ENCODE measurements at regions not wholly inside any gene's neighbourhood (a gene's known extent, or its start where the extent isn't known, plus 50 kb on each side); places are given as distances from the start of the nearest gene placed in this dataset.

DNA sequence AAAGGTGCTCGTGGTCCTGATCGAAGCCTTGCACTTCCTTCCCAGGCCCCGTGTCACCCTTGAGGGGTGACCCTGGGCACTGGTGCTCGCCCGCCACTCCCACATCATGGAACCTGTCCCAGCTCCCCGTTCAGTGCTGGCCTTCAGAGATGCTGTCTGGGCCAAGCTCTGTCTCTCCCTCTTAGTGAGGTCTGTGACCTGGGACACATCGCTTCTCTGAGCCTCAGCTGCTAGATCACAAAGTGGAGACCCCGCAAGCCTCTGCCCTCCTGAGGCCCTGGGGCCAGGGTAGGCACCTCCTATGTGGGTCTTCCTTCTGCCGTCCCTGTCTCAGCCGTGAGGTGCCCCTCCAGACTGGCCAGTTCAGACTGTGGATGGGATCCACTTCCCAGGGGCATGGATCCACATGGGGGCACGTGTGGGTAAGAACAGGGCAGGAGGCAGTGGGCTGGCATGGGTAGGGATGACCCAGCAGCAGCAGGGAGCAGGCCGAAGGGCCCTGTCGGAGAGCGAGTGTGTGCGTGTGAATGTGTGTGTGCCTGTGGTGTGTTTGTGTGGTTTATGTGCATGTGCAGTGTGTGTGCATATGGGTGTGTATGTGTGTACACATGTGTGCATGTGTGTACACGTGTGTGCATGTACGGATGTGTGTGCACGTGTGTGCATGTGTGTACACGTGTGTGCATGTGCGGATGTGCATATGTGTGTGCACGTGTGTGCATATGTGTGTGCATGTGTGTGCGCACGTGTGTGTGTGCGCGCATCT lies 1073.7 kb downstream of the BRD1 start:
- TF ChIP-seq, protein P1, sequence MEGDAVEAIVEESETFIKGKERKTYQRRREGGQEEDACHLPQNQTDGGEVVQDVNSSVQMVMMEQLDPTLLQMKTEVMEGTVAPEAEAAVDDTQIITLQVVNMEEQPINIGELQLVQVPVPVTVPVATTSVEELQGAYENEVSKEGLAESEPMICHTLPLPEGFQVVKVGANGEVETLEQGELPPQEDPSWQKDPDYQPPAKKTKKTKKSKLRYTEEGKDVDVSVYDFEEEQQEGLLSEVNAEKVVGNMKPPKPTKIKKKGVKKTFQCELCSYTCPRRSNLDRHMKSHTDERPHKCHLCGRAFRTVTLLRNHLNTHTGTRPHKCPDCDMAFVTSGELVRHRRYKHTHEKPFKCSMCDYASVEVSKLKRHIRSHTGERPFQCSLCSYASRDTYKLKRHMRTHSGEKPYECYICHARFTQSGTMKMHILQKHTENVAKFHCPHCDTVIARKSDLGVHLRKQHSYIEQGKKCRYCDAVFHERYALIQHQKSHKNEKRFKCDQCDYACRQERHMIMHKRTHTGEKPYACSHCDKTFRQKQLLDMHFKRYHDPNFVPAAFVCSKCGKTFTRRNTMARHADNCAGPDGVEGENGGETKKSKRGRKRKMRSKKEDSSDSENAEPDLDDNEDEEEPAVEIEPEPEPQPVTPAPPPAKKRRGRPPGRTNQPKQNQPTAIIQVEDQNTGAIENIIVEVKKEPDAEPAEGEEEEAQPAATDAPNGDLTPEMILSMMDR (IDR thresholded peaks at IDR 0.05; ENCODE audit: low read depth, low read length, missing control alignments), result no peak
- no peak for DNase-seq (ENCODE audit: low read depth)

DNA sequence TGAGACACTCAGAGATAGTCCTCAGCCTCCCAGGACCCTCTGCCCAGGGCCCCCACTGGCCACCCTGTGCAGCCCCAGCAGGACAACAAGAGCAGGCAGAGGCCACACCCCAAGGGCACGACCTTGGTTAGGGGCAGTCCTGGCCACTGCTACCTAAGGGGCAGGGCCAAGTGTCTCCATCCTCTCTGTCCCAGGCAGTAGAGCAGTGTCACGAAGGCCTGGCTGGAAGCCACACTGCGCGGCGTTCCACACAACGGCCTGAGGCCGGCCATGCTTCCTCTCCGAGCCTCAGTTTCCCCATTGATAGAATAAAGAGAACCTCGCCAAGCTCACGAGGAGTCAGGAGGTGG lies 1074.3 kb downstream of the BRD1 start:
- no peak for DNase-seq (ENCODE audit: low read depth)
- no peak overlapping the region for H3K4me3 ChIP-seq (ENCODE audit: low read depth, low read length)
- TF ChIP-seq, protein P1 (IDR thresholded peaks at IDR 0.05; ENCODE audit: low read depth, low read length, missing control alignments), result no peak

More for the DNA sequence above, 1073.7 kb downstream of the BRD1 start:
- H3K4me3 ChIP-seq (ENCODE audit: low read depth, low read length), result no peak overlapping the region

DNA sequence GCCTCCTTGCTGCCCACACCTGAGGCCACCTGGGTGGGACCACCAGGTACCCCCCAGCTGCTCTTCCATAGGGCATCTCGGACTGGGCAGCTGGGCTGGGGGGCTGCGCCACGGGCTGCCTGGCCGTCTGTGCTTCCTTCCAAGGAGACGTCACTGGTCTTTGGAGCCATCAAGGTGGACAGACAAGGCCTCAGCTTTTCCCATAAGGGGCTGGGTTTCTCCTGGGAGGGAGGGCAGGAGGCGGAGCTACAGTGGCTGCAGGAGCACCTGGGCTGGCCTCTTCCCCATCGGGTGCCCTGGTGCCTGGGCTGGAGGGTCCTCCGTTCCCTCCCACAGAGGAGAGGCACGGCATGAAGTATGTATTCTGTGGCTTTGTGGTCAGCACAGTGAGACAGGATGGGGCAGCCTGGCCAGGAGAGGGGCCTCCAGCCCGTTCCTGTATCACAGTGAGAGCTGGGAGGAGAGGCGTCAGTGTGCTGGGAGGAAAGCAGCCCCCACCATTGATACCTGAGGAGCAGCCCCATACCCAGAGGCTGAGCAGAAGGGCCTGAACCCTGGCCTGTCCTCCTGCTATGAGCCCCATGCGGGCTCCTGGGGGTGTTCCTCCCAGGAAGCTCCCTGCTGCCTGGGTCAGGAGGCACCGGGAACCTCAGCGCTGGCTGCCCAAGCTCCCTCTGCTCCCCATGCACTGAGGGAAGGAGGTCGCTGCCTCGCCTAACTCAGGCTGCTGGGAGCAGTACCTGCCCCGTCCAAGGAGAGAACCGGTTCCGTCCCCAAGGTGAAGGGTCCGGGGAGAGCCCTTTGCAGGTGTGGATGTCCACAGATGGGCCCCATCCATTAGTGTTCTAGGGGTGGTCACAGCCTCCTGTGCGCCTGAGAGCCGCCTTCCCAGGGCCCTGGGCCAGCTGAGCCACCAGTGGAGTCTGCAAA lies 1075.0 kb downstream of the BRD1 start:
- TF ChIP-seq, protein P1 (IDR thresholded peaks at IDR 0.05; ENCODE audit: low read depth, low read length, missing control alignments), result no peak
- no peak for DNase-seq (ENCODE audit: low read depth)
- no peak overlapping the region for H3K4me3 ChIP-seq (ENCODE audit: low read depth, low read length)

DNA sequence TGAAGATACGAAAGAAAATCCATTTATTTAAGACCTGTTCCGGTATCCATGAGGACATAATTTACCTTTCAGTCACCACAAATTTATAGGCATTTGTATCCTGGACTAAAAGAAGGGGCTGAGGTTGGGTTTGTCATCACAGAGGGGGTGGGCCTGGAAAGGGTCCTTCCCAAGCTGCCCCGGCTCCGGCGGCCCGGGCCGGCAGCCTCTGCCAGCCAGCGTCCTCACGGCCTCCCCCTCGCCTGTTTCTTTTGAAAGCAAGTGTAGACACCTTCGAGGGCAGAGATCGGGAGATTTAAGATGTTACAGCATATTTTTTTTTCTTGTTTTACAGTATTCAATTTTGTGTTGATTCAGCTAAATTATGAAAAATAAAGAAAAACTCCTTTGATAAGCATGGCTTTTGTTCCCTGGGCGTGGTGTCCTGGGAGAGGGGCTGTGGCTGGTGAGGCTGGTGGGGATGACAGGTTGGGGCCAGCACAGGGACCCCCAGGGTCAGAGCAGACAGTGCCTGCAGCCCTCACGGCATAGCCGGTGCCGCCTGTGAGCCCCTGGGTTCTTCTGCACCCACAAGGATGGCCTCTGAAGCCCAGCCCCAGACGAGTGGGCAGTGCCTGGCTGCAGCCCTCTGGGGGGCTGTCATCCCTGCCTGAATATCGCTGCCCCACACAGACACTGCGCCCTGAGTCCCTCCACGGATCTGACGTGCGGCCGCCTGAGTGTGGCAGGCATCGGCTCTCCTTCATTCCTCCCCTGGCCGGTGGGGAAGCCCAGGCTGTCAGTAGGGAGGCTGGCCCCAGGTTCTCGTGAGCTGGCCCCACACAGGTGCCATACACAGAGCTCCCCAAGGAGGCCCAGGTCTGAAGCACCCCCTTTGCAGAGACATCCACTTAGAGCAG lies 1075.9 kb downstream of the BRD1 start:
- TF ChIP-seq, protein P1 (IDR thresholded peaks at IDR 0.05; ENCODE audit: low read depth, low read length, missing control alignments), result no peak
- DNase-seq (ENCODE audit: low read depth), result no peak
- no peak overlapping the region for H3K4me3 ChIP-seq (ENCODE audit: low read depth, low read length)

DNA sequence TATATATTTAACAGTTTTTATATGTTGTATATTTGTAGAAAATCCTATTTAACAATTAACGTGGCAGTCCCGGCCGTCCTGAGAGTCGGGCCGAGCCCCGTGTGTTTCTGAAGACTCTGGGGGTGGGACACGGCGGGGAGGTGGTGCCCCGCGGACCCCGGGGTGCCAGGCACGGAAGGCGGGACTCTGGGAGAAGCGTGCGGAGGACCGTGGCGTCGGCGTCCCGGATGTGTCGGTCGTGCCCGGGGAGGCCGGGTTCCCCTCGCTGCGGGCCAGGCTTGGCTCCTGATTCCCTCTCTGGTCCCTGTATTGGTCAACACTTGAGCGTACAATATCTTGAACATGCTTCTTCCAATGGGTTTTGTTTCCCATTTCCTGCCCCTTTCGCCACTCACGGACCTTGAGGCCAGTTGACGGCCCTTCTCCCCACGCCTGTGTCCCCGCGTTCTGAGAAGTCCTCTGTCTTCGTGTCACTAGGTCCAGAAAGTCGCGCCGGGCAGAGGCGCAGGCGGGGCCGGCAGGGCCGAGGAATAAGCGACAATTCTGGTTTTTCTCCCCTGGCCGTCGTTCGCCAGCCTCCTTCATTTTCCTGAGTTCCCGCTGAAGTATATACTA lies 1076.7 kb downstream of the BRD1 start:
- TF ChIP-seq, protein P1 (IDR thresholded peaks at IDR 0.05; ENCODE audit: low read depth, low read length, missing control alignments), result no peak
- no peak overlapping the region for H3K4me3 ChIP-seq (ENCODE audit: low read depth, low read length)
- no peak for DNase-seq (ENCODE audit: low read depth)

DNA sequence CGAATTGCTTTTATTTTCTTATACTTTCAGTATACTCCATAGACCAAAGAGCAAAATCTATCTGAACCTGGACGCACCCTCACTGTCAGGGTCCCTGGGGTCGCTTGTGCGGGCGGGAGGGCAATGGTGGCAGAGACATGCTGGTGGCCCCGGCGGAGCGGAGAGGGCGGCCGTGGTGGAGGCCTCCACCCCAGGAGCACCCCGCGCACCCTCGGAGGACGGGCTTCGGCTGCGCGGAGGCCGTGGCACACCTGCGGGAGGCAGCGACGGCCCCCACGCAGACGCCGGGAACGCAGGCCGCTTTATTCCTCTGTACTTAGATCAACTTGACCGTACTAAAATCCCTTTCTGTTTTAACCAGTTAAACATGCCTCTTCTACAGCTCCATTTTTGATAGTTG lies 1077.4 kb downstream of the BRD1 start:
- TF ChIP-seq, protein P1 (IDR thresholded peaks at IDR 0.05; ENCODE audit: low read depth, low read length, missing control alignments), result no peak
- no peak overlapping the region for H3K4me3 ChIP-seq (ENCODE audit: low read depth, low read length)
- no peak for DNase-seq (ENCODE audit: low read depth)
